HepG2 (cell line): ENCODE measurements at regions not wholly inside any gene's neighbourhood (a gene's known extent, or its start where the extent isn't known, plus 50 kb on each side); places are given as distances from the start of the nearest gene placed in this dataset.

Source experiments
- ATAC-seq: fragments of 200-7000 bp; cut with Tn5 transposase; 3 replicates; pipeline ENCODE4 v1.9.1; 2020; ENCODE audit warnings: mild to moderate bottlenecking, moderate library complexity
- BruUV-seq: library from RNA; stranded (reverse); fragments of 400-500 nt; replicated peaks from 2 replicates; lab custom pipeline; 2021; lab: Mats Ljungman, UMichigan
- CTCF ChIA-PET: fragments of 300-600 bp; formaldehyde crosslinking; extraction: SDS; loops from one replicate; lab custom pipeline; 2021; ENCODE audit warnings: low total read pairs, inconsistent platforms, low intra/inter-chr PET ratio; lab: Yijun Ruan, JAX
- POLR2A ChIA-PET: fragments of 350-600 bp; sonication (Branson Sonifier 250); formaldehyde crosslinking; loops from one replicate; lab custom pipeline; 2020; ENCODE audit warnings: antibody characterized with exemption, inconsistent platforms; lab: Yijun Ruan, JAX
- DNase-seq: peaks from one replicate; pipeline ENCODE4 v3.0.0-alpha.2; 2015; ENCODE audit warnings: low spot score
- FAIRE-seq: peaks from 3 replicates; lab custom pipeline; 2011; peaks lifted over from hg19 to GRCh38; lab: Jason Lieb, UNC
- H2AFZ ChIP-seq: one replicate; pipeline ENCODE4 v1.6.1; 2011; ENCODE audit warnings: low read length, inconsistent platforms
- H3K27ac ChIP-seq: fragments of 300-600 bp; 3 replicates; pipeline ENCODE4 v1.8.0; 2011; ENCODE audit warnings: mixed run types, mild to moderate bottlenecking, mixed read lengths, low read length, inconsistent platforms; ENCODE audit not compliant: insufficient read depth; ENCODE audit errors: extremely low read length
- H3K27me3 ChIP-seq, 2 experiments: fragments of 200-600 bp in 1 of 2; 2 replicates in 1 of 2; 3 replicates in 1 of 2; pipeline versions ENCODE4 v1.6.0 to v1.8.0; 2011; ENCODE audit warnings: low read length in 2 of 2, mild to moderate bottlenecking in 2 of 2, moderate library complexity in 2 of 2, inconsistent platforms in 1 of 2; ENCODE audit not compliant: insufficient read depth in 2 of 2, control insufficient read depth in 1 of 2
- H3K36me3 ChIP-seq, 2 experiments: fragments of 200-600 bp in 1 of 2; replicated peaks in 1 of 2; 2 replicates in 1 of 2; 3 replicates in 1 of 2; pipeline versions ENCODE4 v1.5.1 to v1.8.0; 2011; ENCODE audit warnings: low read length in 2 of 2, inconsistent platforms in 1 of 2; ENCODE audit not compliant: insufficient read depth in 2 of 2, control insufficient read depth in 1 of 2
- H3K4me1 ChIP-seq: 2 replicates; pipeline ENCODE4 v1.5.1; 2012; ENCODE audit warnings: low read length, inconsistent platforms; ENCODE audit not compliant: insufficient read depth
- H3K4me2 ChIP-seq: 2 replicates; pipeline ENCODE4 v1.6.0; 2011; ENCODE audit warnings: low read depth, low read length, inconsistent platforms
- H3K4me3 ChIP-seq, 3 experiments: fragments of 200-600 bp in 1 of 3; sonication (generic), shearing (Covaris generic) in 1 of 3; replicated peaks in 1 of 3; 2 replicates each; pipeline ENCODE4 v1.5.1; 2011 to 2016; ENCODE audit warnings: low read length in 3 of 3, inconsistent platforms in 2 of 3, low read depth in 2 of 3, mild to moderate bottlenecking in 2 of 3, control low read depth in 1 of 3, mixed read lengths in 1 of 3; ENCODE audit not compliant: insufficient read depth in 1 of 3
- H3K79me2 ChIP-seq: one replicate; pipeline ENCODE4 v1.6.1; 2011; ENCODE audit warnings: low read length, inconsistent platforms; ENCODE audit not compliant: insufficient read depth
- H3K9ac ChIP-seq: 2 replicates; pipeline ENCODE4 v1.6.0; 2011; ENCODE audit warnings: mild to moderate bottlenecking, low read depth, low read length, inconsistent platforms; ENCODE audit not compliant: insufficient read depth
- H3K9me3 ChIP-seq: 2 replicates; pipeline ENCODE4 v1.5.1; 2012; ENCODE audit warnings: mild to moderate bottlenecking, low read length
- H4K20me1 ChIP-seq: 2 replicates; pipeline ENCODE4 v1.6.0; 2011; ENCODE audit warnings: inconsistent platforms, mild to moderate bottlenecking, low read length, moderate library complexity; ENCODE audit not compliant: insufficient read depth
- ARID2 ChIP-seq: sonication (generic); formaldehyde crosslinking; IDR thresholded peaks from 2 replicates; pipeline ENCODE4 v1.8.1; 2022; ENCODE audit warnings: mild to moderate bottlenecking, missing genetic modification reagents, borderline replicate concordance
- CEBPB ChIP-seq: IDR thresholded peaks from 2 replicates; pipeline ENCODE4 v1.6.1; 2011; ENCODE audit warnings: low read depth, low read length, improper control_type of control experiment, borderline replicate concordance
- KLF13 ChIP-seq: sonication (generic); formaldehyde crosslinking; IDR thresholded peaks from 2 replicates; pipeline ENCODE4 v1.4.0; 2020; ENCODE audit warnings: mild to moderate bottlenecking, missing genetic modification reagents
- NFYB ChIP-seq: sonication (generic); formaldehyde crosslinking; IDR thresholded peaks from 2 replicates; pipeline ENCODE4 v1.4.0; 2020; ENCODE audit warnings: missing genetic modification reagents
- ZBTB42 ChIP-seq: sonication (generic); formaldehyde crosslinking; IDR thresholded peaks from 2 replicates; pipeline ENCODE4 v1.5.0; 2020; ENCODE audit warnings: mild to moderate bottlenecking, missing genetic modification reagents
- ZNF256 ChIP-seq: sonication (generic); formaldehyde crosslinking; conservative IDR thresholded peaks from 2 replicates; pipeline ENCODE4 v1.4.0; 2020; ENCODE audit warnings: missing genetic modification reagents
- ZNF672 ChIP-seq: sonication (generic); formaldehyde crosslinking; IDR thresholded peaks from 2 replicates; pipeline ENCODE4 v1.8.1; 2022; ENCODE audit warnings: missing genetic modification reagents
- ZNF781 ChIP-seq: sonication (generic); formaldehyde crosslinking; IDR thresholded peaks from 2 replicates; pipeline ENCODE4 v1.5.1; 2020; ENCODE audit warnings: borderline replicate concordance, mild to moderate bottlenecking, missing genetic modification reagents; ENCODE audit errors: not compliant biosample characterization
- WGBS: methylation state at CpG from one replicate; pipeline ENCODE4 v1.1.6; 2017; ENCODE audit warnings: low lambda C conversion rate; 5-methylcytosine and 5-hydroxymethylcytosine counted together
- in situ Hi-C: cut with HindIII; loops from 2 replicates; pipeline ENCODE4 v1.10.0; 2017; ENCODE audit warnings: low pct_unique_long_range_greater_than_20kb; ENCODE audit not compliant: extremely low pct_ligation_motif_present
- intact Hi-C: fragments of 100-400 bp; cut with micrococcal nuclease; formaldehyde crosslinking; loops from one replicate; pipeline ENCODE4 v1.10.0; 2022; ENCODE audit not compliant: unreplicated experiment
- TF ChIP-seq, protein P1 (sequence below): sonication (generic); formaldehyde crosslinking; IDR thresholded peaks from 2 replicates; pipeline ENCODE4 v1.4.0; 2020; ENCODE audit warnings: low read depth, missing genetic modification reagents

DNA sequence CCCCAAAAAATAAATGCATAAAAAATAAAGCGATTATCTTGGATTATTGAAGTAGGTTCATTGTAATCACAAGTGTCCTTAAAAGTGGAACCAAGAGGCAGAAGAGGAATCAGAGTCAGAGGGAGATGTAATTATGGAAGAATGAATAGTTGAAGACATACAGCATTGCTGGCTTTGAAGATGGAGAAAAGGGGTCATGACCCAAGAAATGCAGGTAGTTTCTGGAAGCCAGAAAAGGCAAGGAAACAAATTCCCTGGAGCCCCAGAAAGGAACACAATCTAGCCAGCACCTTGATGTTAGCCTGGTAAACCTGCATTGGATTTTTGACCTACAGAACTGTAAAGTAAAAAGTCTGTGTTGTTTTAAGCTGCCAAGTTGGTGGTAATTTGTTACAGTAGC lies 57.5 kb upstream of the PTGR2 start:
- H2AFZ ChIP-seq, result no peak overlapping the region
- CTCF ChIA-PET, result no interaction called here
- H3K4me2 ChIP-seq, result peak overlapping the region; percentile 70; the same call in 1 of the 2 replicates

DNA sequence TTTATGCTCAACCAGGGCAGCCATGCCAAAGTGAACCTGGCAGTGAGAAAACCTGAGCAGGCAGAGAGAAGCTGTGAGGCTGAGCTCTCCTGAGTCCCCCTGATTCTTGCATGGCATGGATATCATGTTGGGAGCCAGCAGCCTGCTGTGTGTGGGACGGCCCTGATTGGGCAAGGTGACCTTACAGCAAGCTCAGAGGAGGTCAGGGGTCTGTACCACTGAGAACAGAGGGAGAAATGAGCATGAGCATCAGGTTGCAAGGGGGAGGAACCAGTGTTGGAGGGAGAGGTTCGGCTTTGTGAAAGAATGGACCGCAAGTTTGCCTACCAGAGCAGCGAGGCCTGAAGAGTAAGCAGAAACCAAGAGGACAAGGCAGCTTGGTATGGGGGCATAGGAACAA lies 59.1 kb upstream of the PTGR2 start:
- ChIA-PET CTCF (no interaction called here), POLR2A (interaction anchor here (0.9 to 2.9 kb wide), 4 partner anchors 10 to 59 kb away, joined by 3 to 10 read pairs (median 4); partner anchors contain the start of gene PTGR2)
- DNase-seq (no peak), FAIRE-seq (peak; percentile 52), ATAC-seq (peak; percentile 35)
- Histone ChIP-seq H3K9me3 (no peaks in the 10 kb centered on the region), H4K20me1 (no peaks in the 10 kb centered on the region), H2AFZ (peak overlapping the region; percentile 31), H3K27me3 (no peaks in the 10 kb centered on the region; a peak in 1 of 5 replicates), H3K4me1 (peaks cover 91% of the 10 kb centered on the region), H3K4me2 (peak overlapping the region; percentile 34), H3K79me2 (peaks cover 7% of the 10 kb centered on the region), H3K9ac (no peak overlapping the region), H3K27ac (no peak overlapping the region), H3K4me3 (0 out of 6 replicates have a peak overlapping the region, but pooled peaks of 1 of the 3 experiments have one; percentile 12), H3K36me3 (no peaks in the 10 kb centered on the region)
- BruUV-seq, result no TSS peak
- TF ChIP-seq, protein P1, sequence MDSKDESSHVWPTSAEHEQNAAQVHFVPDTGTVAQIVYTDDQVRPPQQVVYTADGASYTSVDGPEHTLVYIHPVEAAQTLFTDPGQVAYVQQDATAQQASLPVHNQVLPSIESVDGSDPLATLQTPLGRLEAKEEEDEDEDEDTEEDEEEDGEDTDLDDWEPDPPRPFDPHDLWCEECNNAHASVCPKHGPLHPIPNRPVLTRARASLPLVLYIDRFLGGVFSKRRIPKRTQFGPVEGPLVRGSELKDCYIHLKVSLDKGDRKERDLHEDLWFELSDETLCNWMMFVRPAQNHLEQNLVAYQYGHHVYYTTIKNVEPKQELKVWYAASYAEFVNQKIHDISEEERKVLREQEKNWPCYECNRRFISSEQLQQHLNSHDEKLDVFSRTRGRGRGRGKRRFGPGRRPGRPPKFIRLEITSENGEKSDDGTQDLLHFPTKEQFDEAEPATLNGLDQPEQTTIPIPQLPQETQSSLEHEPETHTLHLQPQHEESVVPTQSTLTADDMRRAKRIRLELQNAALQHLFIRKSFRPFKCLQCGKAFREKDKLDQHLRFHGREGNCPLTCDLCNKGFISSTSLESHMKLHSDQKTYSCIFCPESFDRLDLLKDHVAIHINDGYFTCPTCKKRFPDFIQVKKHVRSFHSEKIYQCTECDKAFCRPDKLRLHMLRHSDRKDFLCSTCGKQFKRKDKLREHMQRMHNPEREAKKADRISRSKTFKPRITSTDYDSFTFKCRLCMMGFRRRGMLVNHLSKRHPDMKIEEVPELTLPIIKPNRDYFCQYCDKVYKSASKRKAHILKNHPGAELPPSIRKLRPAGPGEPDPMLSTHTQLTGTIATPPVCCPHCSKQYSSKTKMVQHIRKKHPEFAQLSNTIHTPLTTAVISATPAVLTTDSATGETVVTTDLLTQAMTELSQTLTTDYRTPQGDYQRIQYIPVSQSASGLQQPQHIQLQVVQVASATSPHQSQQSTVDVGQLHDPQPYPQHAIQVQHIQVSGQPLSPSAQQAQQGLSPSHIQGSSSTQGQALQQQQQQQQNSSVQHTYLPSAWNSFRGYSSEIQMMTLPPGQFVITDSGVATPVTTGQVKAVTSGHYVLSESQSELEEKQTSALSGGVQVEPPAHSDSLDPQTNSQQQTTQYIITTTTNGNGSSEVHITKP, result peak; percentile 77; the same call in 1 of the 2 replicates
- TF ChIP-seq CEBPB (peak; percentile 13; the same call in 1 of the 2 replicates), ZNF781 (no peak)
- WGBS, result 16% methylated on average over 4 of the region's 4 CpGs
- in situ Hi-C loops, result no loop called here
- intact Hi-C loops, result no loop called here

More for the DNA sequence above, 57.5 kb upstream of the PTGR2 start:
- no peak for ATAC-seq
- TF ChIP-seq NFYB, result no peak
- TF ChIP-seq KLF13 (CRISPR knock-in tag), result no peak
- no peak for TF ChIP-seq ARID2 (CRISPR knock-in tag)
- TF ChIP-seq ZBTB42, result no peak
- TF ChIP-seq ZNF256 (CRISPR knock-in tag), result no peak
- no peak for TF ChIP-seq ZNF672 (CRISPR knock-in tag)
- 17% methylated on average over 1 of the region's 1 CpG for WGBS
- Histone ChIP-seq H3K4me3 (no peak overlapping the region), H3K36me3 (no peaks in the 10 kb centered on the region), H3K79me2 (no peaks in the 10 kb centered on the region), H3K4me1 (peaks cover 78% of the 10 kb centered on the region), H3K9ac (no peak overlapping the region), H3K9me3 (no peaks in the 10 kb centered on the region), H4K20me1 (no peaks in the 10 kb centered on the region), H3K27ac (no peak overlapping the region), H3K27me3 (no peaks in the 10 kb centered on the region)
- DNase-seq, result no peak
- POLR2A ChIA-PET, result interaction anchor here (1.7 to 3.9 kb wide), 5 partner anchors 8 to 57 kb away, joined by 7 to 91 read pairs (median 12); partner anchors contain the start of gene PTGR2
- in situ Hi-C loops (no loop called here), intact Hi-C loops (no loop called here)
- BruUV-seq, result no TSS peak
- no peak for FAIRE-seq
